Fibroblast of peridontal ligament (primary cell): ENCODE measurements at regions not wholly inside any gene's neighbourhood (a gene's known extent, or its start where the extent isn't known, plus 50 kb on each side); places are given as distances from the start of the nearest gene placed in this dataset.

Source experiments
- DNase-seq: peaks from one replicate; pipeline ENCODE4 v3.0.0-alpha.2; 2010; ENCODE audit errors: extremely low read depth

DNA sequence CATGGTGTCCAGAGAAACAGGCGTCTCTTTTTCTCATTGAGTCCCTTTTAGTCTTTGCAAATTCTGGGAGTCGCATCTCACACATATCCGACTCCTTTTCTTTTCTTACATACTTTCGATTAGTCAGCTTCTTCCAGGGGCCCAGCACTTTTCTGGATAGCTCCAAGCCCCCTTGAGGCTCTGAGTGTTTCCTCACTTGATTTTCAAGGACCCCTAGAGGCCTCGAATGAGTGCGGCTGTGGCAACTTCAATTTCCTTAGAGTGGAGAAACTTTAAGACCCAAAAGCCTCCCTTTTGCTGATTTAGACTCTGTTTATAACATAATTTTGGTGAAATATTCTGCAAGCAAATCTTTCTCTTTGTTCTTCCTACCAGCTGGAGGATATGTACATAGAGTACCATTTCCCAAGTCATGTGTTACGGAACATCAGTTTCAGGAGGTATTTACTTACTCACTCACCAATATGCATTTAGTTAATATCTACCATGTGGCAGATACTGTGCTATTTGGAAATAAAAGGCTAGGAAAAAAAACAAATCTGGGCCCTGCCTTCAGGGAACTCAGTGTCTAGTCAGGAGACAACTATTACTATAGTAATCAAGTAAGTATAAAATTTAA lies 555.2 kb downstream of the REEP3 start:
- DNase-seq = no peak

DNA sequence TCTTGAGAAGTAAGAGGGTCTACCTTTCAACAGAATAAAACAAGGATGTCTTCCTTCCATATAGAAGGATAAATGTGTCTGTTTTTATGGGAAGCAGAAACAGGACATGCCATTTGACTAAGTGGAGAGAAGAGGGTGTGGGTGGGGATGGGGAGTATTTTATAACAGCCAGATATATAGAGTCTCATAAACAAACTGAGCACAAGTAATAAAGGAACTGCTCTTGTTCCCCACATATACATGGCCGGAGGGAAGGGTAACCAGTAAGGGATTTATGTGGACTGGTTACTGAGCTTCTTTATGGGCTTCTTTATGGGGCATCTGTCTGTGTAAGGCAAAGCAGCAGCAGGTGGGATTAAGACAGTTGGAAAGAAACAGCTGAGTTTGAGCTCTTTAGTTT lies 558.1 kb downstream of the REEP3 start:
- DNase-seq = no peak

DNA sequence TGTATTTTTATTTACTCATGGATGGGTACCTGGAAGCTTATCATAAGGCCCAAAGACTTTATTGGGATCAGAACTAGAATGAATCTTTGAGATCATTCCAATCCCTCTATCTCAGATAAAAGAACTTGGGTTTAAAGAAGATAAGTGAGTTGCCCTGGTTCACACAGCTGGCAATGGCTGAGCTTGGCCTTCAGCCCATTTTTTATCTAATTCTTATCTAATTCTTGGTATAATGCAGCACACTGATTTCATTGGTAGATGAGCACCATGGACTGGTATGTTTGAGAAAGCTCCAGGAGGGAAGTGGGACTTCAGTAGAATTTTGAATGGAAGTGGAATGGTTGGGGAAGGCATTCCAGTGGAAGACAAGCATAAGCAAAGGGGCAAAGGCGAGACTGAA lies 558.9 kb downstream of the REEP3 start:
- DNase-seq = no peak

DNA sequence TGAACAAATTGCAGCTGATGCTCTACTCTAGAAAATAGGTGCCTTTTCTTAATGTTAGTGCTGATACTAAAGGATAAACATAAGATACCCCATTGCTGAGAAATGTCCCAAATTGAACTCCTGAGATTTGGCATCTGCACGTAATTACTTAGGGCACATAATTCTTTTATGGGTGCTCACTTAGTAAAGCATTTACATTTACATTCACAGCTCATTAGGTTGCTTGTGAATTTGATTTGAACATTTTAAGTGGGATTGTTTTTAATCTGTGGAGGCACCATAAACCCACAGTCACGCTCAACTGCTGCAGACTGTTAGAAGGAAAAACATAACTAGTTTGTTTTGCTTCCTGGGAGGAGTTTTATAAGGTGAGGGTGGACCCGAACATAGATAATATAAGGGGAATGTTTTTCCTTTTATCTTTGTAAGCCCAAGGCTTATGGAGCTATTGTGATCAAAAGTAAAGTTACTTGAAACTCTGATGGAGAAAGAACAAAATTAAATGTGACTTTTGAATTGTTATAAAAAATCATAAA lies 560.8 kb downstream of the REEP3 start:
- DNase-seq = no peak

DNA sequence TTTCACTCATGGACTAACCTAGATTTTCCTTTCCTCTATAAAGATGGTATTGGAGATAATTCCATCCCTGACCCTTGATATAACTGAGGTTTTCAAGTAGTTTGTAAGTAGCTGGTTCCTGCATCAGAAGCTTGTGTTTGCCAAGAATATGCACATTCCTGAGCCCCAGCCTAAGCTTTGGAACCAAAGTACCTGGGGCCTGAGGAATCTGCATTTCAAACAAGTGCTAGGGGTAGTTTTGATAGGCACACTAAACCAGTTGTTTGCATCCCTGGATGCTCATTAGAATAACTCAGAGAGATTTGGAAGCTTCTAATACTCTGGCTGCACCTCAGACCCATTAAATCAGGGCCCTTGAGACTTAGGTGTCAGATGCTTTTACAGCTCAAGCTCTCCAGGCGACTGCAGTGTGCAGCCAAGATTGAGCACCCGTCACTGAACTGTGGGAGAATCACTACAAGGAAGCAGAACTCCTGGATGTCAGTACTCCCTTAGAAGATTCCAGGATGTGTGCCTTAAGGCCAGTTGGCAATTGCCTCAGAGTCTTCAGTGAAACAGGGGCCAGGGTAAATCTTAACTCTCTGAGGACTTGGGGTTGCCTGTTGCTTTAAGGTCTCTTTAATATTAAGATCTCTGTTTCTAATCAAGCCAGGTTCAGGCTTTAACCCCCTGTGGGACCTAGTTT lies 565.0 kb downstream of the REEP3 start:
- DNase-seq = no peak

DNA sequence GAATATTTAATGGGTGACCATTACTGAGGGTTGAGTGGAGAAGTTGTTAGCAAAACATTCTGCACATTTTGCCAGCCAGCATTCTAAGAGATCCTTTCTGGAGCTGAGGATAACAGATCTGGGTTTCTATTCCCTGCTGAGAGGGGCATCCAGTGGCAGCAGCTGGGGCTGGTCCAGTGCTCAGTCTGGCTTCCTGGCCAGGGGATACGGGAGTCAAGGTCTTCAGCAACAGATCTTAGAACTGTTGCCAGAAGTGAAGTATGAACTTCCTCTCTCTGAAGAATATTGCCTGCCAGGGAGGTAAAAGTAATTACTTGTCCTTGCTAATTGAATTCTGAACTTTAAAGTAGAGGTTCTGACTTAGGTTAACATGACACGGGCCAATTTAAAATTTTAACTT lies 568.4 kb downstream of the REEP3 start:
- no peak for DNase-seq

DNA sequence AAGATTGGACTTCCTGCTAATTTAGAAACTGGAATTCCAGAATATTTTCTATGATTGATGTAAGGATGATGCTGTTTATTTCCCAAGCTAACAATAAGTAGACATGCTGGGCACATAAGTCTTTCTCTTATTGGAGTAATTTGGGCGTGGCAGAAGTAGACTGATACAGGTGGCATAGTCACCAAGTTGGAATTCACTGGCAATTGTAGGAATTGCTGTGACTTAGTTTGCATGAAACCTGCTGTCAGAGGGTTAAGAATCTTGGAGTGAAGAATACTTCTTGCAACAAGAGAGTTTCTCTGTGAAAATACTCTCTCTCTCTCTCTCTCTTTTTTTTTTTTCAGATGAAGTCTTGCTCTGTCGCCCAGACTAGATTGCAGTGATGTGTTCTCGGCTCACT lies 569.7 kb downstream of the REEP3 start:
- no peak for DNase-seq

DNA sequence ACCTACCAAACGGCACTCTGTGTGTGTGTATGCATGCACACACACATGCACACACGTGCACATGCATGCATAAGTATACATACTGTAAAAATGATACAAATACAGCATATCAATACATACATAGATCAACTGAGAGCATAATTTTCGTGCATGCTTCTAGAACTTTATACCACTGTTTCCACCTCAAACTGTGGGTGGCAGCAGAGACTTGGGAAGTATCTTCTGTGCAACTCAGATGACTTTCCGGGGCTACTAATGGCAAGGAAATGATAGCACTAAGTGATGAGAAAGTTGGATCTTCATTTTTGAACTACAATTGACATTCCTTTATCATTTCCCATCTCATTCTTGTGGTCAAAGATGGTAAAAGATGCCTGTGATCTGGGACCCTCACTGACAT lies 570.7 kb downstream of the REEP3 start:
- DNase-seq = peak; percentile 7

DNA sequence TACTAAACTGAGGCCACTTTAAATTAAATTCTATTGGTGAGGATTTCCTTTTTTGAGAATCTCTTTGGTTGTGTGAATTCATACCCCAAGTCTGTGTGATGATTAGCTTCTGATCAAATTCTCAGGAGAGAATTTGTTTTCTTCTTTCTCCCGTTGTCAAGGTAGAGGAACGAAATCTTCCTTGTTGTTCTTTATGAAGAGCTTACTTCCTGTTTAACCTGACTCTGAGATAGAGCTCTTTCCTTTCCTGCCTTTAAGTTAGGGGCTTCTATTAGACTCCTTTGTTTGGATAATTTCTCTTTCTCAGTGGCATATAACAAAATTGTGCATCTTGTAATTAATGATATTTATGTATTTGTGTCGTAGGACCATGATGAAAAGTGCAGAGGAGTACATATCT lies 572.1 kb downstream of the REEP3 start:
- DNase-seq = no peak

DNA sequence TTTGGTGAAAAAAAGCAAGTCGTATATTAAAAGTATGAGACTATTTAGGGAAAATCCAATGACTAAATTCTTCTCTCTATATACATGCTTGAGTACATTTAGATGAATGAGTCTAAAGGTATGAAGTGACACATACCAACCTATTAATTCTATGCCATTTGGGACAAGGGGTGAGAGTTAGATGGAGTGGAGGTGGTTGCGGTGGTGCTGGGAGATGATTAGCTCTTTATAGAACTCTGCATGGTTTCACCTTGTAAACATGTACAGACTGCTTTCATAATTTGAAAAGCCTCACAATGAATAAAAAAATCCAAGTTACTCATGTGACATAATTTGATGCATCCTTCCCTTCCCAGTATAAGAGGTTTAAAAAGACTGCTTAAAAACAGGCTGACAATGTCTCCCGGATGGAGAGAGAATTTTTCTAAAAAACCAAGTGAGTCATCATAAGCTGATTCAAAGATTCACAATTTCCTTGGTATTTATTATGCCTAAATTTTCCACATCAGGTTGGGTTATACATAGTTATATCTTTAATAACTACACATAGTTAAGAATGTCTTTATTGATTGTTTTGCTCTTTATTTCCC lies 572.8 kb downstream of the REEP3 start:
- no peak for DNase-seq

DNA sequence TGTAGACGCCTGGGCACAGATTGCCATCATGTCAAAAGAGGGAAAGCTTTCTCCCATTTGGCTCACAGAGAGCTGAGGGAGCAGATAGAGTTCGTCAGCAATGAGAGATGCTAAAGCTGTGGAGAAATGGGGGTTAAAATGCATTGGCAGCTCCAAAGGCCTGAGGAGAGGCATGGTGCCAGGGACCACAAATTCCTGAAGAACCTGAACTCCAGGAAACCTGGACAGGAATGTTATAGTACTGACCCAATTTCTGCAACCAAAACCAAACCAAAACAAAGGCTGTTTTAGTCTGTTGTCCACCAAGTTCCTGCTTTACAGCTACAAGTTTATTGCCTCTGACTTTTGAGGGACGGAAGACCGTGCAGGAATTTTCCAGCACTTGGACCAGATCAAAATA lies 575.7 kb downstream of the REEP3 start:
- DNase-seq = no peak

DNA sequence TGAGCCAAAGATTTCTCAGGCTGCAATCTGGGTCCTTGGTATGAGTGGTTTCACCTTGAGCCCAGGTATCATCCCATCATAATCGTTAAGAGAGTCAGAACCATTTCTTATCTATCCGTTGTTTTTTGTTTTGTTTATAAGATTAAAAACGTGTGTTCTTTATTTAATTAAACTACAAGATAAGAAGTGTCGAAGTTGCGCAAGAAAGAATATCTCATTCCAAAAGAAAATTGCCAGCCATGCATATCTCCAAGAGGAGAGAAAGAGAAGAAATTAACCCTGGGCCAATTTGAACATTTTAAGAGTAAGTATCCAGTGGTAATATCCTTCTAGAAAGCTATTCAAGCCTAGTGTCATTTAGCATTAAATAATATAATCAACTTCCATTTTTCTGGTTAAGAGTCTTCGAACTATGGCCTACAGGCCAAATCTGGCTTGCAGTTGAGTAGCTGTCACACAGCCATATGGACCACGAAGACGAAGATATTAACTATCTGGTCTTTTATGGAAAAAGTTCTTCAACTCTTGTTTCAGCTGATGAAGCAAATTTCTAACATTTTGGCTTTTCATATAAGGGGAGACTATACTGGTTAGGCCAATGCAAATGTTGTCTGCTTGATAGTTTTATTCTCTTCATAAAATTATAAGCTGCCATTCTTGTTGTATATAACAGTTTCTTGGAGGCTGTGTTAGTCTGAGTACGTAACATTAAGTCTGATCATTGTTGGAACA lies 576.4 kb downstream of the REEP3 start:
- DNase-seq = no peak

DNA sequence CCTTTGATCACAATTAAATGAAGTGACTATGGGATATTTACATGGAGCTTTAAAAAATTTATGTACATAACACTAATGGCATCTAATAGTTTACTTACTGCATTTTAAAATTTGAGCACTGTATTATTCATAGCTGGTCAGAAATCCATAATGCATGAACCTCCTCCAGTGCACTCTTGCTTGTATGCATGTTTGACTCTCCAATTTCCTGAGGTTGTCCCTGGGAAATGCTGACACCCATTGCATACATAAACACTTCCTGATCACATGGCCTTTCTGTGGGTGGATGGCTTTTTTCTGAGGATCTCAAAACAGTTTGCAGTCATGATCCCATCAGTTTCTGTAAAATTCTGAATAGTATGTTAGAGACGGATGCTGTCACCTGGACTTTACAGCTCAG lies 577.8 kb downstream of the REEP3 start:
- DNase-seq = no peak

DNA sequence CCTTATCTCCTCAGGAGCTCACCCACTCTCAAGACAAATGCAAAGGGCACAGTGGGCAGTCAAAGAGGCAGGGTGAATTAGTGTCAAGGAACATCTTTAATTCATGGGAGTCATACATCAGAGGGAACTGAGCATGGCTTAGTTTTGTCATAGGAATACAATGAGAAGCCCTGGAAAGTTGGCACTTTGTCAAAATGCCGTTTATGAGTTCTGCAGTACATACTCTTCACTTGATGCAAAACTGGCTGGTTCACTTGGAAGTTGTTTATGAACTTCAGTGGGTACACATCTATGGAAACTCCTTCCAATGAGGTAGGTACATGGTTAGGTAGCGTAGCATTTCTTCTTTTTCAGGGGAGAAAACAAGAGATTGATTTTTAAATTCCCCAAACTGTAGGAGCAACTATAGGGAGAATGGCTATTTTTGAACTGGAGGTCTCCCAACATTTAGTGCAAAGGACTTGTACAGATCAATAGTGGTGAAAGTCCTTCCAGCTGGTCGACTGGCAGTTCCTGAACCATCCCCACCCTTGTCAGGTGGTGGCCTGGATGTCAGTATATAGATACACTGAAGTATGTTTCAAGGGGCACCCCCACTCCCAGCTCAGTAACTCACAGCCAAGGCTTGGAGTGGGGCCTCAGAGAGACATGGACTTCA lies 580.5 kb downstream of the REEP3 start:
- DNase-seq = no peak

DNA sequence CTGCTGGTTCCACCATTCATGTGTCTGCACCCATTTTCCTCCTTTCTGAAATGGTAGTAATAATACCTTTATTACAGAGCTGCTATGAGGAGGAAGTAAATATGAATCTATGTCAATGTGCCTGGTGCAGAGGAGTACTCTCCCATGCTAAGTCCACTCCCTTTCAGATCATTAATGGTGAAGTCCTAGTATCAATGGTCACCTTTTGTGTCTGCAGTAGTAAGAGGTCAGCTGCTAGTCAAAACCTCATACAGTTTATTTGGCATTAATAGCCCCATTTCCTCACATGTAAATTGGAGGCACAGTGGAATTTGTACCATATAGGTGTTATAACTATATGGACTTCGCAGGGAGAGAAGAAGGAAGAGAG lies 581.0 kb downstream of the REEP3 start:
- DNase-seq = no peak

DNA sequence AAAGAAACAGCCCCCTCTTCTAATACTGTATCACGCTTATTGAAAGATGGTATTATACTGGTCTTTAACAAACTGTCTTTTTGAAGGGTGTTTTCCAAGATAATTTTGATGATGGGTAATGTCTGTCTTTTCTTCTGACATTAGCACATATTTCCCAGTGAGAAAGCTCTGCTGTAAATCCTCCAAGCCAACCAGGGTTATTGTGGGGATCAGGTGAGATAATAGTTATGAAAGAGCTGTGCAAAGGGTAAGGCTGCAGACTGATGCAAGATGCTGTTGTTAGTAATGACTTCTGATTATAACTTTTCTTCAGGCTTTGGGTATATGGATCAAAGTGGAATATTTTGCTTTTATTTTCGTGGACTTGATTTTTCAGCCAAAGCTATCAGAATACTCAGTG lies 581.7 kb downstream of the REEP3 start:
- no peak for DNase-seq

DNA sequence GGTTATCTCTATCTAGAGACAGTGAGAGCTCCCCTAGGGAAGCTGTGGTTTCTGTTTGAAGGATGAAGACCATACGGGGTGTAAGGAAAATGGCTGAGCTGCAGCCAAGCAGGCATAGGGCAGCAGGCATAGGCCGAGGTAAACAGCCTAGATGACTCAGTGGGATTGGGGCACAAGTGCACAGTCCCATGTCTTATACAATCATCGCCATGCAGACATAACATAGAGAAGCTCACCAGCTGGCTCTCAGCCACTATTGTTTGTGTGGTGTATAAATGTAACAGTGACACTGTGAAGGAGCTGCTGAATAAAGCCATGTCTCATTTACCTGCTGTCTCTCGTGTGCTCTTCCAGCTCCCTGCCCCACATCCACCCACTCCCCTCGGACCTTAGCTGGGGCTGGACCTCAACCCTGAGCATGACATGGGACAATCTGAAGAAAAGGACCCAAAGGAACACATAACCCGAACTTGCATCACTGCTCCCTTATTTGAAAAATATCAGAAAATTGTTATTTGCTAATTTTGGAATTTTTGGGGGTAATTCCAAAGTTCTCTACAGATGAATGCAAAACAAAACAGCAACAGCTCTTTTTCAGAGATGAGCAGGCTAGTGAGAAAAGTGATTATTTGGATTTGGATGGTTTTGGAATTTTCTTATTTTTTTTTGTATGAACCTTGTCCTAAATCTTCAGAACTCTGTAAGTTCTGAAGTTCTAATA lies 582.7 kb downstream of the REEP3 start:
- DNase-seq = no peak

DNA sequence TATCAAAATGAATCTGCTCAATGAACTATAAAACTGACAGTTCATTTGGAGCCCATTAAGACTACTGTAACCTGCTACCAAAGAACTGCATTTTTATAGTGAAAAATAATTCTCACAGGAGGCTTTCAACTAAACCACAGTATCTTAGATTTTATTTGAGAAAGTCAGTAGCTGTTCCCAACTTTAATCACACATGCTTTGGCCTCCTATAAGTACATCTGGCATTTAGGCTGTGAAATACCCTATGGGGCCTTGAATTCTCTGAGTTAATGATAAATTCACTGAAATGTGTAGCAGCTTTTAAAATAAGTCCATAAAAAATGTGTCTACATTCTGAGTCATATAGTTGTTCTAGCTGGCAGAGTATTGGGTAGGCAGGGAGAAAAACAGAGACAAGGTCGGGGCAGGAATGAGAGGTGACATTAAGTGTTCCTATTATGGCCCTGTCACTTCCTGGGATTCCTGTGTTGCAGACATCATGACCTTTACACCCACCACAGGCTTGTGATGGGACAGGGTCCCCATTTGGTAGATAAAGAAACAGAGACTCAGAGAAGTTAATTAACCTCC lies 588.8 kb downstream of the REEP3 start:
- DNase-seq = no peak

DNA sequence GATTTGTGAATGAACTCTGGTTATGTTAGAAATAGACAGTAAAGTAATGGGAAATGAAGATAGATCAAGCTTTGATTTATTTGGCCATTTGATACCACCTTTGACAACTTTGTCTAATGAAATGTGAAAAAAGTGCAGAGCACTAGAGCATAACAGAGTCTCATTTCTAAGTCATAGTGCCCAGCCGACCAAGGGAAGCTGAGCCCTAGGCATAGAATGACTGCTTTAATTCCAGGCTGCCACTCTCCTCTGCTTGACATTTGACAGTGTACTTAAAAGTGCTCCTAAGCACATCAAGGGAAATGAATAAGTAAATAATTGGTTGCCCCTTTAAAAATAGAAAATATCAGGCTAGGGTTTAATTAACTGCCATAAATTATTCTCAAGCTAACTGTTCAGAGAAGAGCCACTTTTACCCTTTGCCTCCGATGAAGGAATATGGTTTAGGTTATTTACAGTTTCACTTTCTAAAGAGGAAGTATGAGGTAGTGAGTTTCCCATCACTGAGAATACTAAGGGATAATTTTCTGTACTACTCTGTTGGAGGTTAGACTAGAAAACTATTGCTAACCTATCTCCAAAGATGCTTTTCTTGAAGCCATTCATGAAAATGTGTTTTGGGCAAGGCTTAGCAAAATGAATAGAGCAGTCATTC lies 591.6 kb downstream of the REEP3 start:
- no peak for DNase-seq

DNA sequence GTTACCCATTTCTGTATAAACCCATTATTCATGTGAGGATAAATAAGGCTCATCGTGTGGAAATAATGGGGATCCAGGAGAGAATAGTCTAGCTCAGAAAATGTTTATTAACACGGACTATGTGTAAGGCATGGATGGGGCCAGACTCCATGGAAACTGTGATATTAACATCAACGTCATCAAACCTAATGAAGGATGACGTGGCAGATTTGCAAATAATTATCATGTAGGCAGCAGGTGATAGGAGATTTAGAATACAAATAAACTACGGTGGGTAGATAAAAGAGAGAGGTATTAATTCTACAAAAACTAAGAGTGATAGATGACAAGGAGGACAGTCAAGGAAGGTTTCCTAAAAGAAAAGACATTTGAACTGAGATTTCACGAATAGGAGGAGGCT lies 592.2 kb downstream of the REEP3 start:
- DNase-seq = no peak

DNA sequence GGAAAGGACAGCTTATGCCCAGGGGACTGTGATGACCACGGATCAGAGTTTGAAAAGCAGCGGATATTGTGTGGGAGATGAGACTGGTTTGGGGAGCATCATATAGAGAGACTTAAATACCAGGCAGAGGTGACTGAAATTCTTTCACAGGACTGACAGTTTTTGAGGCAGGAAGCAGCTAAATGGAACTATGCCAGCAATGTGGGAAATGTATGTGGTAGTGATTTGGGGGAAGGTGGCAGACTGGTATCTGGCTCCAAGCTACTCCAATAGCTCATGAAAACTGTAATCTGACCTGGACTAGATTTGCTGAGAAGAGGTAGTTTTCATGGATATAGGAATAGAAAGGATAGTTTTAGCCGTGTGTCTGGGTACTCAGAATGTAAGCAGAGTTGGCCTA lies 592.6 kb downstream of the REEP3 start:
- DNase-seq = no peak
